HT1080 (cell line): ENCODE measurements at regions not wholly inside any gene's neighbourhood (a gene's known extent, or its start where the extent isn't known, plus 50 kb on each side); places are given as distances from the start of the nearest gene placed in this dataset.

Source experiments
- DNase-seq: peaks from one replicate; pipeline ENCODE4 v3.0.0-alpha.2; 2015; ENCODE audit warnings: low read depth

DNA sequence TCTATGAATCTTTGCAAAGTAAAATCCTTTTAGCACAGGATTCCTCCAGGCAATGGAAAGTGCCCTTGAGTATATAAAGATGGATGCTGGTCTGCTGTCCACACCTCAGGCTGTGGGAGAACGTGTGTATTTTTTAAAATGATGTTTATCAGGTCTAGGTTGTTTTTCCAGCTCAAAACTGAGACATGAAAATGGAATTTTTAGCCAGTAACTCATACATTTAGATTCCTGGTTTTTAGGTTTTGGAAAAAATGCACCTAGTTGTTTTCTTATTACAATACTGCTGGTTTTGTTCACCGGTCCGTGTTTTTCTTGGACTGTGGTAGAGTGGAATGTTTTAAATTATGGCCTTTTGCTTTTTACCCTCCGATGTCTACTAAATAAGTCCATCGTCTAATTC lies 554.7 kb downstream of the SOX6 start:
- DNase-seq: no peak

DNA sequence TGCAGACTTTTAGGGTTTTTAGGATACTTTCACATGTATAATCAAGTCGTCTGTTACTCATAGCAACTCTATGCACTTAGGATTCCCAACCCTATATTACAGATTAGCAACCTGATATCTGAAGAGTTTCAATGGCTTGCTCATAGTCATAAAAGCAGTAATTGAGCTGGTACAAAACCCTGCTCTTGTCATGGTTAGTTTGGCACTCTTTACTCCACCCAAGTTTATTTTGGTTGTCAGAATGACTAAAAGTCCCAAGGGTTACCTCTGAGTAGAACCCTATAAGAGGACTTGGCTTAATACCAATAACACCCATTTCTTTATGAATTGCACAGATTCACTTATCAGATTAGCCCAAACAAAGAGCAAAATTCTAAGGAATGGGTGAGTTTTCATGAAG lies 550.6 kb downstream of the SOX6 start:
- no peak for DNase-seq

- no peak for DNase-seq
Observed at GRCh38 chr11:15806217-15806616, 550.1 kb downstream of the SOX6 start.

GRCh38 chr11:15807827-15808226 lies 548.5 kb downstream of the SOX6 start:
- no peak for DNase-seq

DNA sequence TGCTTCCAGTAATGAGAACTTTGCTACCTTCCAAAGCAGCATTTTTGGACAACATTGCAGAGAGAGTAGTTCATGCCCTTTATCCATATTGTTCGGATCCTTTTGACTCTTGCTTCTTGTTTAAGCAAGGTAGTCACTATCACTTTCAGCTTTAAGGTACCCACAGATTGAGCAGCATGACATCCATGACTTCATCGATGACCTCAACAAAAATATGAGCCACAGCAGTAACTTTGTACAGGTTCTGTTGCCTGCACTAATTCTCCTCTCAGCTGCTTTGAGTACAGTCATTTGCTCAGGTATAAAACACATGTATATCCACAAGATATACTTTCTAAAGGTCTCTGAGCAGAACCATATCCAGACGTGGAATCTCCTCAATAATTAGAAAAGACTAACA lies 546.3 kb downstream of the SOX6 start:
- no peak for DNase-seq

DNA sequence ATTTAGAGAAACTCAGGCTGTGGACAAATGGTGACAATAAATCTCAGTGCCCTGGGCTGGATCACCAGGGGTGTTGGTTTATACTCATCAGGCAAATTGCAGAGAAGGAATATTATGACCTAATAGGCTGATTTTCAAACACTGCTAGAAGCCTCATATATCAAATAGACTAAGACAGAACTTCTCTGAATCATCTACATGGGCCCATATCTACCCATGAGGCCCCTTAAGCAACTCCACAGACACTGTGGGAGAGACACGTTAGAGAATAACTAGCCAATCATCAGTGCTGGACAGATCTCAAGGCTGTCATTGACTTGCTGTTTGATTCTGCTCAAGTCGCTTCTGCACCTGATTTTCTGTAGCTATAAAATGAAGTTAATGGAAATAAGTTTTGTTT lies 545.8 kb downstream of the SOX6 start:
- DNase-seq: no peak

- DNase-seq: peak; percentile 83
Observed at GRCh38 chr11:15815246-15816195, 540.8 kb downstream of the SOX6 start.

GRCh38 chr11:15816260-15816871 lies 540.0 kb downstream of the SOX6 start:
- DNase-seq: peak; percentile 79

DNA sequence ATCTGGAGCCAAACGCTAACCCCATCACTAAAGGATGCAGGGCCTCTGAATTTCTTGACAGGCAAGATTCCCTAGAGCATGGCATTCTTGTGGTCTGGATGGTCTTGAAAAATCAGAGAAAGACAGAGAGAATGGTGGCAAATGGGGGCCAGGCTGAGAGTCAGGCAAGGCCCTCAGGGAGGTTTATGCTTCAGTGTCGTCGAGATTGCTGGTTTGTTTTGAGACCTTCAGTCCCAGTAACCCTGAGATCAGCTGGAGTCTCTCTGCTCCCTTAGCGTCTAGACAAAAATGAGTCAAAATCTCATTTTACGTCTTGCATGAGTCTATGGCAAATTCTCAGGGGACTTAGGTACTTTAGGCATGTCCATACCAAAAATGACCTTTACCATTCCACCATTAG lies 539.3 kb downstream of the SOX6 start:
- DNase-seq: no peak

- DNase-seq: no peak
Observed at GRCh38 chr11:15818132-15818842, 538.1 kb downstream of the SOX6 start.

DNA sequence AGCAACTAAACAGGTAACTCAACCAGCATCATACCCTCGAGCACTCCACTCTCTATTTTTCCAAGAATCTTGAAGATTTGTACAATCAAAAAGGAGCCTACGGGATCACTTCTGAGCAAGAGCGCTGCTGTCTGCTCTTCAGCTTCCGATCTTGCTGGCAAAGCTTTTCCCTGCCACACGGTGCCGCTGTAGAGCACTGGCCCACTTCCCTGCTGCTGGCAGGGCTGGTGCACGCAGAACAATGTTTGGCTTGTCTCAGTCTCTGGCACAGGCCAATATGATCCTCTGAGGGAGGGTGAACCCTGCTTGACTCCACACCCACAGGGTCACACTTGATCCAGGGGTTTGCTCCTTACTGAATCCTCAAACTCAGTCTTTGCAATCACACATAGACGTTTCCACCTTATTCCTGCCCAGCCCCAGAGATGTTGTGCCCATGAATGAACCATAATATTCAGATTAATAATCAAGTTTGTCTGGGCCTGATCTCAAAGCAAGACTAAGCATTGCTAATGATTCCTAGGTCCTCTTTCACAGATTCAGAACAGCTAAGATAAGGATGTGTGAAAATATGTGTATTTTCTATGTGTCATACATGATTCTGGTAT lies 536.6 kb downstream of the SOX6 start:
- DNase-seq: peak; percentile 46

DNA sequence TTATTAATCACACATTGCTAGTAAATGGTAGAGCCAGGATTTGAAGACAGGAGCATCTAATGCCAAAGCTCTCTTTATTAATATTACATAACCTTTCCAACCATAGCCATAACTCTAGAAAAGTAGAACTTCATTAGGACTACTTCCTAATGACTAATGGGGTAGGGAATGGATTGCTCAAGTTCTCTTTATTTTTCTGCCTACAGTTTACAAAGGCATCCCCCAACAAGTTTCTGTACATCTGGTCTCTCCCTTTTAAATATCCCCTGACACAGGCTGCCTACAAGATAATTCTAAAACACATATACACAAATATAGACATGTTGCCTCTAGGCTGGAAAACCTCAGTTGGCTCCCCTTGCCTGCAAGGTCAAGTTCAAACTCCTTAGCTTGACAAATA lies 534.9 kb downstream of the SOX6 start:
- DNase-seq: no peak

- no peak for DNase-seq
Observed at GRCh38 chr11:15824060-15824459, 532.3 kb downstream of the SOX6 start.

DNA sequence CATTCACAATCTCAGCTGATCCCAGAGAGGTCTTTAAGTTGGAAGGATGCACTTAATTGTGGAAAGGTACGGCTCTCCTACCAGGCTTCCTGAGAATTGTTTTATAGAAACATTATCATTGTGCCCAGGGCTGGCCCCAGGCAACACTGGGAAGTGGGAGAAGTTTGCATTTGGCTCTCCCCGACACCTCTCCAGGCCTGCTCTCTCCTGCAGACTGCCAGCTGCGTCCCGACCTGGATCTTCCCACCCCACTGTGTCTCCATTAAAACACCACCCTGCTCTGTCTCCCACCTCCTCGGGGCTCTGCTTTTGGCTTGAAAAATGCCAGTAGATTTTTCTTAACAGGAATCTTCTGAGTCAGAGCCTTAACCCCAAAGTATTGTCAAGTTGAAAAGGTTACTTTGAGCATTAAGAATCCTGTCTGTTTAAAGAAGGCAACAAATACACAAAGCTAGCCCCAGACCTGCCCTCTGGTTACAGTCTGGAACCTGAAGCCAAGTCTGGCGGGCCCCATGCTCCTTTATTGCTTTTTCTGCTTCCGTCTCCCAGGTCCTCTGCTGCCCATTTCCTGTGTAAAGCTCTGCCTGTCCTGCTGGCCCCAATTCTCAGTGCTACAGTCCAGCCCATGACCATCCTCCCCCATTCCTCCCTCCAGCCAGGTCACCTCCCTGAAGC lies 530.2 kb downstream of the SOX6 start:
- DNase-seq: no peak

GRCh38 chr11:15826826-15827225 lies 529.5 kb downstream of the SOX6 start:
- peak; percentile 48 for DNase-seq

DNA sequence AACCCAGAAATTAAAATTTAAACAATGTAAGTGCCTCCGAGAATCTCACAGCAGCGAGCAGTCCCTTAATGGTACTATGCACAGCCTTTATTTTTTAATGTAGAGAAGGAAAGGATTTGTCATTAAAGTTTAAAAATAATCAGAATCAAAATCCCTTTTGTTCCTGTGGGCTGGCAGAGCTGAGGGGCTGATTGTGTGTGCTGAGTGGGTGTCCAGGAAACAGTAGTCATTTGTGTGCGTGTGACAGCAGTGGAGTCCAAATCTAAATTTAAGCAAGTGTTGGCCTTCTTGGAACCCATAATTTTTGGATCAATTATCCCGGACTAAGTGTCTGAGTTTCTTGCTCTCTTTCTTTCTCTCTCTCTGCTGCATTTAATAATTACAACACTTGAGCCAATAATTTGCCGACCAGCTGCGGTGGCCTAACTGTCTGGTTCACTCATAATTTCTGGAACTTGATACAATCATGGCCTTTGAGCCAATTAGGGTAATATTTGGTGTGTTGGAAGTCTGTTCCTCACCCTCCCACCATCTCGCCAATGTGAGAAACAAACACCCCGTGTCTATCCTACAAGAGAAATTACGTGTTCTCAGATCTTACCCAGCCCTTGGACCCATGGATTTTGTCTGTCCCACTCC lies 528.0 kb downstream of the SOX6 start:
- no peak for DNase-seq

DNA sequence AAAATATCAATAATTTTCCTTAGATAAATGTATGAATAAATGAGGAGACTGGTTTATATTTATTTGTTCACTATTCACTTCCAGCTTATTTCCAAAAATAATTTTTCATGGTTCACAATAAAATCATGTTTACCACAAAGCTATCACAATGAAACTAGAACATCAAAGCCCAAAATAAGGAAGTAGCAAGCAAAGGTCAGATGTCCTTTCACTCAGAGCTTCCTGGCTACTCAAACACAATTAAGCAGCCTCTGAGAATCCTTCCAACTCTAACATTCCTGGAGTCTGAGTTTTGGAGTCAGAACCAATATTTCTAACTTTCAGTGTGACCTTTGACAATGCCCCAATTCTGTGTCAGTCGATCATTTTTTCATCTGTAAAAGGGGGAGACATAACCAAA lies 527.0 kb downstream of the SOX6 start:
- DNase-seq: no peak

- DNase-seq: peak; percentile 31
Observed at GRCh38 chr11:15830741-15831428, 525.5 kb downstream of the SOX6 start.

DNA sequence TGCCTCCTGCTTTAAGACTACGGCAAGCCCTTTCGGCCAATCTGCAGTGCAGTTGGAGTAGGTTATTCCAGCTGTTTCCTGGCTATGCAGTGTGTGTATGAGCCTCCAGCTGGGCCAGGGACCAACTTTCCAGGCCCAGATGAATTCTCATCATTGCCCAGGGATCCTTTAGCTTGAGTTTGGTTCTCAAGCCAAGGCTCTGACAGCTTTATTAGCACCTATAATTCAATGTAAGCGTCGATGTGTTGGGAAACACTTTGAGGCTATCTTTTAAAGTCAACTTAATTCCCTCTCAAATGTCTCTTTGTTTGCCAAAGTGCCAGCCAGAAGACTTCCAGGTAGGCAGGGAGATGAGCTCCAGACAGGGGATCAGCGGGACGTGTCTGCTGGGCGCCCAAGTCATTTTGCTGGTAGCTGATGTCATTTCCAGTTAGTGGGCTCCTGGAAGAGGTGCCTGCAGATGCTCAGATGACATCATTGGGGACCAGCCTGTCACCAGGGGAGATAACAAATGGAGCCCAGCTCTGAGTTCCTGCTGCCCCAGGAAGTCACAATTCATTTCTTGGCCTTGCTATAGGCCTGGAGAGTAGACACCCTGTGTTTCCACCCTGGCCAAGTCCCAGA lies 520.4 kb downstream of the SOX6 start:
- no peak for DNase-seq

GRCh38 chr11:15836795-15837194 lies 519.6 kb downstream of the SOX6 start:
- DNase-seq: no peak
